ENCODE measurements at regions not wholly inside any gene's neighbourhood (a gene's known extent, or its start where the extent isn't known, plus 50 kb on each side); places are given as distances from the start of the nearest gene placed in this dataset.

DNA sequence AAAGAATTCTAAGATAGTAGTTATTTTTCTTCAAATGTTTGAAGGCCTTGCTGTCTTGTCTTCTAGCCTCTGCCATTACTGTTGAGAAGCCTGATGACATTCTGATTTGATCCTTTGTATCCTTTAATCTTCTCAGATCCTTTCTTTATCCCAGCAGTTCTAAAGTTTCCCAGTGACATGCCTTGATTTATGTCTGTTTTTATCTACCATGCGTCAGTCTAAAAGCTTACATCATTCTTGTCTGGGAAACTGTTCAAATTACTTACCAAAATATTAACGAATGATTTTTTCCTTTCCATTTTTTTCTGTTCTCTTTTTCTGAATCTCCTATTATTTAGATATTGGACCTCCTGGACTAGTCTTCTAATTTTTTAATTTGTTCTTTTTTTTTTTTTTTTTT is 78.3 kb upstream of the HELT start:
- Histone ChIP-seq H3K9me3 (no peaks in the 10 kb centered on the region), H3K4me1 (no peaks in the 10 kb centered on the region), H3K27ac (no peak overlapping the region), H3K36me3 (no peaks in the 10 kb centered on the region), H3K27me3 (no peaks in the 10 kb centered on the region), H3K4me3 (no peak overlapping the region)
- no peak for DNase-seq (ENCODE audit: low spot score in 2 of 2)
- no peak for TF ChIP-seq EP300 (IDR thresholded peaks at IDR 0.05)
- no peak for TF ChIP-seq POLR2A (IDR thresholded peaks at IDR 0.05)
- TF ChIP-seq, protein P1, sequence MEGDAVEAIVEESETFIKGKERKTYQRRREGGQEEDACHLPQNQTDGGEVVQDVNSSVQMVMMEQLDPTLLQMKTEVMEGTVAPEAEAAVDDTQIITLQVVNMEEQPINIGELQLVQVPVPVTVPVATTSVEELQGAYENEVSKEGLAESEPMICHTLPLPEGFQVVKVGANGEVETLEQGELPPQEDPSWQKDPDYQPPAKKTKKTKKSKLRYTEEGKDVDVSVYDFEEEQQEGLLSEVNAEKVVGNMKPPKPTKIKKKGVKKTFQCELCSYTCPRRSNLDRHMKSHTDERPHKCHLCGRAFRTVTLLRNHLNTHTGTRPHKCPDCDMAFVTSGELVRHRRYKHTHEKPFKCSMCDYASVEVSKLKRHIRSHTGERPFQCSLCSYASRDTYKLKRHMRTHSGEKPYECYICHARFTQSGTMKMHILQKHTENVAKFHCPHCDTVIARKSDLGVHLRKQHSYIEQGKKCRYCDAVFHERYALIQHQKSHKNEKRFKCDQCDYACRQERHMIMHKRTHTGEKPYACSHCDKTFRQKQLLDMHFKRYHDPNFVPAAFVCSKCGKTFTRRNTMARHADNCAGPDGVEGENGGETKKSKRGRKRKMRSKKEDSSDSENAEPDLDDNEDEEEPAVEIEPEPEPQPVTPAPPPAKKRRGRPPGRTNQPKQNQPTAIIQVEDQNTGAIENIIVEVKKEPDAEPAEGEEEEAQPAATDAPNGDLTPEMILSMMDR (IDR thresholded peaks at IDR 0.05) = no peak
- TF ChIP-seq POLR2AphosphoS5 (IDR thresholded peaks at IDR 0.05) = no peak
- WGBS = 56% methylated on average over 2 of the region's 2 CpGs

DNA sequence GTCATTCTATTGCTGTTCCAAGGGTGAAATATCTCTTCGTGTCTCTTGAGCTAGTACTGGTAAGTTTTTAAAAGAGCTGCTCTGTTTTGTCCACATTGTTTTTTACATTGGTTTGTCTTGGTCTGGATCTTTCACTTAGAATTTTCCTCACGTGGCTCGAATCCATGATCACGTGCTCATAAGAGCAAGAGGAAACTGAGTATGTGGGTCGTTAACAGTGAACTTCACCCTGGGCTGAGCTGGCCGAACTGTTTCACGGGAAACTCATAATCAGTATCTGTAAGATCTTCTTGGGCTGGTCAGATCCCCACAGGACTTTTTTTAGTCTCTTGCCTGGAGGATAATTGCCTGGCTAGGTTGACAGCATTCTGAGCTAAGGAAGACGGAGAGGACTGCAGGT is 77.8 kb upstream of the HELT start:
- DNase-seq (ENCODE audit: low spot score in 2 of 2) = no peak
- WGBS = 86% methylated on average over 8 of the region's 8 CpGs

DNA sequence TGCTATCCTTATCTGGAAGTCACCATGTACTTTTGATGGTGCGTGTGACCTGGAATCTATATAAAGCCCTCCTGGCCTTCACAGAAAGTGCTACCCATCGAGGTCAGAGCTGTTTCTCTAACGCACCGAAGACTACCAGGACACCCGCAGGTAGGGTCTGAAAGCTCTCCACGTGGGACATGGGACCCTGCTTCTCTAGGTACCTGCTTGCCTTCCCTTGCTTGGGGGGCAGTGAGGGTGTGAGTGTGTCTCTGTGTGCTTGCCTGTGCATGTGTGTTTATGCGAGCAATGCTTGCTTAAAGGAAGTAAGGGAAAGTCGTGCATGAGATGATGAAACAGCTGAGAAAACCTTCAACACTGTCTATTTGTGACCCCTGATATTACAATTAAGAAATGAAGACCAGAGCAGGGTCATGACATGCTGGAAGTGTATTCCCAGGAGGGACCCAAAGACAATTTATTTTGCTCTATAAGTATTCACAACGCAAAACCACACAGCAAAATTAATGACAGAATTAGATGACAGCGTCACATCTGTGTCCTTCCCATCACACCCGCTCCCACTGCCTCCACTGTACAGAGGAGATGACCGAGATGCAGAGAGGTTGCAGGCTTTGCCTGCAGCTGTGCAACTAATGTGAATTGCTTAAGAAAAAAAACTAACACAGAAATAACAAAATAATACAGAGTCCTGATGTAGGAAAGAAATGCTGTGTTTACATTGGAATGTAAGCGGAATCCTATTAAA is 76.4 kb upstream of the HELT start:
- 69% methylated on average over 13 of the region's 13 CpGs for WGBS
- H3K27me3 ChIP-seq = no peaks in the 10 kb centered on the region
- no peak overlapping the region for H3K4me3 ChIP-seq

More for the DNA sequence above, 77.8 kb upstream of the HELT start:
- Histone ChIP-seq H3K4me3 (no peak overlapping the region), H3K27me3 (no peaks in the 10 kb centered on the region), H3K4me1 (no peaks in the 10 kb centered on the region), H3K36me3 (no peaks in the 10 kb centered on the region), H3K9me3 (no peaks in the 10 kb centered on the region), H3K27ac (no peak overlapping the region)
- TF ChIP-seq POLR2AphosphoS5 (IDR thresholded peaks at IDR 0.05) (no peak), EP300 (IDR thresholded peaks at IDR 0.05) (no peak), POLR2A (IDR thresholded peaks at IDR 0.05) (no peak)
- TF ChIP-seq, protein P1 (IDR thresholded peaks at IDR 0.05) = no peak

DNA sequence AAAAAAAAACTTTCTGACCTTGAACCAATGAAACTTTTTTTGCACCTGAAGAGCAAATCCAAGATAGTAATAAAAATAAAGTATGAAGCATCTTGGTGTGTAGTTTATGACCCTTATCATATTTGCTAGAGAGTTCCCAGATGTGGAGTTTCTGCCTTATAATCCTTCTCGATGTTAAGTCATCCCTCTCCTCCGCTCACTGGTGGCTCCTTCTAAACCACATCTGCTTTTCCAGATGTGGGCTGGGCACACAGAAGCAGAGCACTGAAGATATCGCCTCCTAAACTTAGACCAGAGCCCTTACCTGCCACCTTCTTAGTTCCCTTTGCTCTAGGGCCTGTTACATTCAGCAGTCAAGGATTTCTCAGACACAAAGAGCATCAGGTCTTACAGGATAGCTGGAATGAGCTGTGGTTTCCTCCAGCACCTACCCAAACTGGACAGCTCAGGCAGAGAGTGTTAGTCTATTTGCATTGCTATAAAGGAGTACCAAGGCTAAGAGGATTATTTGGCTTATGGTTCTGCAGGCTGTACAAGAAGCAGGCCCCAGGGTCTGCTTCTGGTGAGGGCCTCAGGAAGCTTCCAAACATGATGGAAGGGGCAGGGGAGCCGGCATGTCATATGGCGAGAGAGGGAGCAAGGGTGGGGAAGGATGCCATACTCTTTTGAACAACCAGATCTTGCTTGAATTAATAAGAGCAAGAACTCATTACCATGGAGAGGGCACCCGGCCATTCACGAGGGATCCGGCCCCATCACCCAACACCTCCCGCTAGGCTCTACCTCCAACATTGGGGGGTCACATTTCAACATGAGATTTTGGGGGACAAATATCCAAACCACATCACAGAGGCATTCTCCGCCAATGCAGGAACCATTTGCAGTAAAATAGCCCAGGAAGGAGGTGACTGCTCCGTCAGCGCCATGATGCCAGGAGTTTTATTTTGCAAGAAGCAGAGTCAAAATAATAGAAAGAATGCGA is 75.6 kb upstream of the HELT start:
- Histone ChIP-seq H3K27ac (no peak overlapping the region), H3K9me3 (no peaks in the 10 kb centered on the region), H3K4me1 (no peaks in the 10 kb centered on the region), H3K27me3 (peaks cover 9% of the 10 kb centered on the region), H3K4me3 (no peak overlapping the region), H3K36me3 (no peaks in the 10 kb centered on the region)
- TF ChIP-seq, protein P1 (IDR thresholded peaks at IDR 0.05) = no peak
- TF ChIP-seq POLR2A (IDR thresholded peaks at IDR 0.05) (no peak), POLR2AphosphoS5 (IDR thresholded peaks at IDR 0.05) (no peak), EP300 (IDR thresholded peaks at IDR 0.05) (no peak)
- no peak for DNase-seq (ENCODE audit: low spot score in 2 of 2)
- 83% methylated on average over 13 of the region's 13 CpGs for WGBS

More for the DNA sequence above, 76.4 kb upstream of the HELT start:
- H3K9me3 ChIP-seq = no peaks in the 10 kb centered on the region
- TF ChIP-seq, protein P1 (IDR thresholded peaks at IDR 0.05) = no peak
- TF ChIP-seq POLR2A (IDR thresholded peaks at IDR 0.05) = no peak
- no peak for TF ChIP-seq EP300 (IDR thresholded peaks at IDR 0.05)
- no peak for TF ChIP-seq POLR2AphosphoS5 (IDR thresholded peaks at IDR 0.05)
- H3K4me1 ChIP-seq = no peaks in the 10 kb centered on the region
- no peak overlapping the region for H3K27ac ChIP-seq
- H3K36me3 ChIP-seq = no peaks in the 10 kb centered on the region
- DNase-seq (ENCODE audit: low spot score in 2 of 2) = no peak

DNA sequence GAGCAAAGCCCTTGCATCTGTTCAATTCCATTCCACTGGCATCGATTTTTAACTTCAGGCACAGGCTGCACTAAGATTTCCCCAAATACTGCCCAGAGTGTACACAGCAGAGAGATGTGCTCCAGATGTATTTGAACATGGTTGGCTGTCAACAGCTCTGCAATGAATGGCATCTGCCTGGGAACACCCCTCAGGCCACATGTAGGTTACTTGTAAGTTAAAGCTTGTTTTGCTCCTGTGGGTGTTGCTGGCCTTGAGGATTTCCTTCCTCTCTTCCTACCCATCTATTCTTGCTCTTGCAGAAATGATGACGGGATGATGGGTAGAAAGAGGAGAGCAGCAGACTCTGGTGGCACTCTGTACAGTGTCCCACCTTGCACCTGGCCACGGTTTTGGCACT is 69.3 kb upstream of the HELT start:
- Histone ChIP-seq H3K27me3 (peaks cover 10% of the 10 kb centered on the region), H3K4me3 (no peak overlapping the region), H3K9me3 (no peaks in the 10 kb centered on the region), H3K27ac (no peak overlapping the region), H3K36me3 (no peaks in the 10 kb centered on the region), H3K4me1 (peaks cover 6% of the 10 kb centered on the region)
- no peak for DNase-seq (ENCODE audit: low spot score in 2 of 2)
- no peak for TF ChIP-seq EP300 (IDR thresholded peaks at IDR 0.05)
- WGBS = 63% methylated on average over 3 of the region's 3 CpGs
